Thyroid gland (tissue), 4 donors: ENCODE measurements at regions not wholly inside any gene's neighbourhood (a gene's known extent, or its start where the extent isn't known, plus 50 kb on each side); places are given as distances from the start of the nearest gene placed in this dataset.

Experiments
- CTCF ChIP-seq, 6 experiments: fragments of 200-600 bp in 3 of 6; fragments of 450-650 bp in 3 of 6; sonication (generic) in 3 of 6; IDR thresholded peaks; one replicate each; pipeline ENCODE4 v1.5.1; 2016 to 2019; ENCODE audit warnings: antibody characterized with exemption in 6 of 6, mild to moderate bottlenecking in 2 of 6, inconsistent platforms in 1 of 6, moderate library complexity in 1 of 6
- POLR2A ChIP-seq, 2 donors: fragments of 450-650 bp; IDR thresholded peaks; one replicate each; pipeline ENCODE4 v1.6.1; 2017; ENCODE audit warnings: antibody characterized with exemption in 2 of 2, mild to moderate bottlenecking in 2 of 2, moderate library complexity in 1 of 2

DNA sequence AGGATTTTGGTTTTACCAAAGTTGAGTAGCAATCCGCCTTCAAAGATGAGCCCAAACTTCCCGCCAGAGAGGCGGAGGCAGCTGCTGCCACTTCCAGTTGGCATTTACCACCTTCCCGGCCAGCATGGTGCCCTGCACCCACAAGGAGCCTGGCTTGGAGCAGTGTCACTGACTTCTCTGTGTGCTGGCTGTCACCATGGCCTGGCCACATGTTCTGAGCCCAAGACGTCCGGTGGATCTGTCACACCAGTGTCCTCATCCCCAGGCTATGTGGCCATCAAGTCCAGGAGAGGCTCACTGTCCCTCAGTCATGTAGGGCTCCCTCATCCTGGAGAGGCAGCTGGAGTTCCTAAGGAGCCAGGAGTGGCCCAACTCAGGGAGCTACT lies 100.6 kb downstream of the ACKR3 start:
- TF ChIP-seq CTCF (IDR thresholded peaks at IDR 0.05) (no peak), POLR2A (IDR thresholded peaks at IDR 0.05) (no peak)
